B cell (primary cell): ENCODE measurements at regions not wholly inside any gene's neighbourhood (a gene's known extent, or its start where the extent isn't known, plus 50 kb on each side); places are given as distances from the start of the nearest gene placed in this dataset.

Source experiments
- ATAC-seq: fragments of 200-7000 bp; cut with Tn5 transposase; one replicate; pipeline ENCODE4 v1.10.0; 2021; ENCODE audit warnings: low read depth, mild to moderate bottlenecking, moderate number of reproducible peaks, moderate library complexity
- CTCF ChIA-PET: fragments of 350-600 bp; sonication (Branson Sonifier 250); formaldehyde crosslinking; loops from one replicate; lab custom pipeline; 2021; ENCODE audit warnings: antibody characterized with exemption, inconsistent platforms; lab: Charles Lee
- POLR2A ChIA-PET: fragments of 350-600 bp; sonication (Branson Sonifier 250); formaldehyde crosslinking; loops from one replicate; lab custom pipeline; 2021; ENCODE audit warnings: antibody characterized with exemption; lab: Charles Lee
- DNase-seq: peaks from one replicate; pipeline ENCODE4 v3.0.0; 2013
- H2AFZ ChIP-seq: 2 replicates; pipeline ENCODE4 v1.6.1; 2012; ENCODE audit warnings: mild to moderate bottlenecking, low read depth, low read length; ENCODE audit not compliant: insufficient read depth, poor library complexity, severe bottlenecking
- H3K27ac ChIP-seq, 2 donors: 1 replicate in 1 of 2; 2 replicates in 1 of 2; pipeline ENCODE4 v1.5.1; 2012 to 2013; ENCODE audit warnings: low read length in 2 of 2, mild to moderate bottlenecking in 2 of 2, moderate library complexity in 1 of 2
- H3K27me3 ChIP-seq, 4 experiments: fragments of 200-600 bp in 1 of 4; sonication (generic) in 1 of 4; replicated peaks in 1 of 4; 1 replicate in 2 of 4; 2 replicates in 2 of 4; pipeline versions ENCODE4 v1.6.1 to v1.7.0; 2013 to 2016; ENCODE audit warnings: low read length in 3 of 4, mild to moderate bottlenecking in 2 of 4, mixed read lengths in 1 of 4, moderate library complexity in 1 of 4; ENCODE audit not compliant: insufficient read depth in 4 of 4, control insufficient read depth in 3 of 4; ENCODE audit errors: control extremely low read depth in 1 of 4
- H3K36me3 ChIP-seq, 2 experiments: replicated peaks in 1 of 2; 1 replicate in 1 of 2; 2 replicates in 1 of 2; pipeline versions ENCODE4 v1.6.1 to v1.7.1; 2013; ENCODE audit warnings: low read length in 1 of 2; ENCODE audit not compliant: insufficient read depth in 2 of 2, control insufficient read depth in 1 of 2; ENCODE audit errors: control extremely low read depth in 1 of 2, extremely low read depth in 1 of 2
- H3K4me1 ChIP-seq, 2 donors: fragments of 200-600 bp in 1 of 2; sonication (generic) in 1 of 2; 1 replicate in 1 of 2; 2 replicates in 1 of 2; pipeline versions ENCODE4 v1.5.1 to v1.6.1; 2013 to 2017; ENCODE audit warnings: low read length in 2 of 2; ENCODE audit not compliant: control insufficient read depth in 2 of 2, insufficient read depth in 2 of 2
- H3K4me2 ChIP-seq: replicated peaks from 2 replicates; pipeline ENCODE3; 2012; ENCODE audit warnings: mild to moderate bottlenecking, low read depth, low read length; ENCODE audit not compliant: poor library complexity, severe bottlenecking
- H3K4me3 ChIP-seq, 5 experiments: fragments of 200-600 bp in 1 of 5; sonication (generic) in 1 of 5; 1 replicate in 3 of 5; 2 replicates in 2 of 5; pipeline versions ENCODE4 v1.5.1 to v1.7.0; 2011 to 2016; ENCODE audit warnings: low read length in 4 of 5, mild to moderate bottlenecking in 4 of 5, low read depth in 2 of 5, control low read depth in 1 of 5, moderate library complexity in 1 of 5; ENCODE audit not compliant: insufficient read depth in 1 of 5; ENCODE audit errors: control extremely low read depth in 1 of 5, extremely low read depth in 1 of 5
- H3K79me2 ChIP-seq: fragments of 200-600 bp; sonication (generic); one replicate; pipeline ENCODE4 v1.6.0; 2016; ENCODE audit warnings: low read length; ENCODE audit not compliant: control insufficient read depth, insufficient read depth
- H3K9ac ChIP-seq: fragments of 200-600 bp; sonication (generic); 2 replicates; pipeline ENCODE4 v1.6.1; 2017; ENCODE audit warnings: mild to moderate bottlenecking, low read length, moderate library complexity
- H3K9me3 ChIP-seq, 3 donors: one replicate each; pipeline versions ENCODE4 v1.6.1 to v1.7.1; 2013; ENCODE audit warnings: low read length in 2 of 3; ENCODE audit not compliant: control insufficient read depth in 2 of 3, insufficient read depth in 1 of 3; ENCODE audit errors: control extremely low read depth in 1 of 3
- H4K20me1 ChIP-seq: 2 replicates; pipeline ENCODE4 v1.6.0; 2012; ENCODE audit warnings: mild to moderate bottlenecking, low read length; ENCODE audit not compliant: insufficient read depth, control insufficient read depth, poor library complexity, severe bottlenecking
- H3K27ac Mint-ChIP-seq: one replicate; pipeline ENCODE4 v1.8.0; 2021; ENCODE audit warnings: mixed read lengths
- H3K27me3 Mint-ChIP-seq: one replicate; pipeline ENCODE4 v1.8.0; 2021; ENCODE audit warnings: mixed read lengths
- H3K4me1 Mint-ChIP-seq: one replicate; pipeline ENCODE4 v1.8.0; 2021; ENCODE audit warnings: mixed read lengths
- H3K4me3 Mint-ChIP-seq: one replicate; pipeline ENCODE4 v1.8.0; 2021; ENCODE audit warnings: mixed read lengths
- H3K9me3 Mint-ChIP-seq: one replicate; pipeline ENCODE4 v1.8.0; 2022; ENCODE audit warnings: mixed read lengths; ENCODE audit not compliant: insufficient read depth
- CTCF ChIP-seq: fragments of 200-600 bp; IDR thresholded peaks from one replicate; pipeline ENCODE4 v1.8.0; 2022; ENCODE audit warnings: antibody characterized with exemption, mild to moderate bottlenecking
- EZH2 ChIP-seq: IDR thresholded peaks from 2 replicates; pipeline ENCODE4 v1.6.1; 2012; ENCODE audit warnings: borderline replicate concordance, low read depth, mild to moderate bottlenecking, moderate library complexity, low read length; ENCODE audit not compliant: insufficient read depth, poor library complexity, severe bottlenecking
- WGBS: methylation state at CpG from one replicate; pipeline ENCODE4 v1.1.5; 2013; ENCODE audit warnings: missing lambda C conversion rate; ENCODE audit not compliant: insufficient coverage; 5-methylcytosine and 5-hydroxymethylcytosine counted together
- intact Hi-C: fragments of 100-400 bp; cut with micrococcal nuclease; formaldehyde crosslinking; loops from one replicate; pipeline ENCODE4 v1.10.0; 2022

DNA sequence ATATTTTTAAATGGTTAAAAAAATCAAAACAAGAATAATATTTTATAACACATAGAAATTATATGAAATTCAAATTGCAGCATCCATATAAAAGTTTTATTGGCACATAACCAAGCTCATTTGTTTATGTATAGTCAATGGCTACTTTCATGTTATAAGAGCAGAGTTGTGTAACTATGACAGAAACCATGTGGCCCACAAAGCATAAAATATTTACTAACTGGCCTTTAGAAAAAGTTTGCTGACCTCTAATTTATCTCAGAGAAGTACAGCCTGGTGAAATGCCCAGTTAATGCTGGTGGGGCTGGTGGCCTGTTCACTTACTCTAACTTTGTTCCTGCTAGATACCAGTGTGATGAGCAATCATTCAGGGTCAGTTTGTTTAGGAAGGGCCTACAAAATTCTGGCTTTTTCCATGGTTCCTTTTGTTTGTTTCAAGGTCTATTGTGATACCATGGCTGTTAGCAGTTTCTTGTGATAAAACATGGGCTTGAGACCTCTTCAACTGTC is 104.6 kb downstream of the PPP1R2C start:
- Mint-ChIP-seq H3K27ac (no peak overlapping the region), H3K4me1 (no peaks in the 10 kb centered on the region), H3K9me3 (peaks cover 6% of the 10 kb centered on the region), H3K27me3 (no peaks in the 10 kb centered on the region), H3K4me3 (no peak overlapping the region)
- Histone ChIP-seq H3K4me1 (no peaks in the 10 kb centered on the region), H3K4me3 (no peak overlapping the region), H3K36me3 (no peaks in the 10 kb centered on the region), H3K4me2 (no peak overlapping the region), H3K27ac (no peak overlapping the region), H3K79me2 (no peaks in the 10 kb centered on the region), H2AFZ (no peak overlapping the region), H3K9me3 (peaks cover 0 to 2% (median 0%) of the 10 kb centered on the region in 3 donors), H3K27me3 (no peaks in the 10 kb centered on the region), H4K20me1 (no peaks in the 10 kb centered on the region), H3K9ac (no peak overlapping the region)
- ATAC-seq, result no peak
- TF ChIP-seq CTCF, result no peak
- TF ChIP-seq EZH2, result no peak
- intact Hi-C loops, result no loop called here
- DNase-seq, result no peak
- POLR2A ChIA-PET, result no interaction called here
- CTCF ChIA-PET, result no interaction called here

GRCh38 chrX:42664680-42665079 is 113.3 kb downstream of the PPP1R2C start:
- Histone ChIP-seq H4K20me1 (no peaks in the 10 kb centered on the region), H3K9me3 (no peaks in the 10 kb centered on the region), H3K4me1 (no peaks in the 10 kb centered on the region), H3K9ac (no peak overlapping the region), H3K27me3 (no peaks in the 10 kb centered on the region), H2AFZ (no peak overlapping the region), H3K36me3 (no peaks in the 10 kb centered on the region), H3K79me2 (no peaks in the 10 kb centered on the region), H3K4me3 (no peak overlapping the region), H3K27ac (no peak overlapping the region), H3K4me2 (no peak overlapping the region)
- DNase-seq (no peak), ATAC-seq (no peak)
- TF ChIP-seq CTCF, result no peak
- no peak for TF ChIP-seq EZH2
- intact Hi-C loops, result no loop called here
- H3K9me3 Mint-ChIP-seq, result no peaks in the 10 kb centered on the region
- POLR2A ChIA-PET, result no interaction called here
- H3K27me3 Mint-ChIP-seq, result no peaks in the 10 kb centered on the region
- WGBS, result 100% methylated on average over 1 of the region's 3 CpGs
- H3K4me1 Mint-ChIP-seq, result no peaks in the 10 kb centered on the region
- H3K4me3 Mint-ChIP-seq, result no peak overlapping the region
- CTCF ChIA-PET, result no interaction called here
- no peak overlapping the region for H3K27ac Mint-ChIP-seq
